Endothelial cell of umbilical vein (primary cell): ENCODE measurements at regions not wholly inside any gene's neighbourhood (a gene's known extent, or its start where the extent isn't known, plus 50 kb on each side); places are given as distances from the start of the nearest gene placed in this dataset.

ENCODE experiments used
- BruUV-seq: library from RNA; stranded (reverse); fragments of 400-500 nt; replicated peaks from 2 replicates; lab custom pipeline; 2021; lab: Mats Ljungman, UMichigan
- CTCF ChIA-PET: fragments of 300-600, 350-600 bp; sonication (Branson Sonifier 250); formaldehyde crosslinking; loops from one replicate; lab custom pipeline; 2021; ENCODE audit warnings: antibody characterized with exemption, inconsistent platforms; lab: Charles Lee
- POLR2A ChIA-PET: fragments of 300-600, 350-600 bp; sonication (Branson Sonifier 250); formaldehyde crosslinking; loops from one replicate; lab custom pipeline; 2021; ENCODE audit warnings: antibody characterized with exemption, inconsistent platforms; lab: Charles Lee
- DNase-seq: peaks from one replicate; pipeline ENCODE4 v3.0.0-alpha.2; 2011; ENCODE audit warnings: low read depth, low spot score
- FAIRE-seq: peaks from 2 replicates; lab custom pipeline; 2011; peaks lifted over from hg19 to GRCh38; lab: Jason Lieb, UNC
- H2AFZ ChIP-seq: 2 replicates; pipeline ENCODE4 v1.6.0; 2012; ENCODE audit warnings: low read depth, low read length, control low read depth, inconsistent platforms
- H3K27ac ChIP-seq: 2 replicates; pipeline ENCODE4 v1.5.1; 2011; ENCODE audit warnings: low read depth, mild to moderate bottlenecking, control low read depth, low read length, moderate library complexity; ENCODE audit not compliant: insufficient read depth
- H3K27me3 ChIP-seq, 2 experiments: 2 replicates each; pipeline versions ENCODE4 v1.6.0 to v1.6.1; 2011; ENCODE audit warnings: low read length in 2 of 2, mixed read lengths in 1 of 2; ENCODE audit not compliant: control insufficient read depth in 2 of 2, insufficient read depth in 2 of 2
- H3K36me3 ChIP-seq, 2 experiments: 2 replicates in 1 of 2; 3 replicates in 1 of 2; pipeline ENCODE4 v1.5.1; 2011; ENCODE audit warnings: low read length in 2 of 2, mild to moderate bottlenecking in 1 of 2, moderate library complexity in 1 of 2; ENCODE audit not compliant: control insufficient read depth in 2 of 2, insufficient read depth in 2 of 2; ENCODE audit errors: extremely low read depth in 1 of 2
- H3K4me1 ChIP-seq: 3 replicates; pipeline ENCODE4 v1.5.1; 2011; ENCODE audit warnings: mild to moderate bottlenecking, low read length; ENCODE audit not compliant: control insufficient read depth, insufficient read depth; ENCODE audit errors: extremely low read depth
- H3K4me2 ChIP-seq: 2 replicates; pipeline ENCODE4 v1.6.1; 2011; ENCODE audit warnings: low read length, control low read depth, mixed read lengths; ENCODE audit not compliant: insufficient read depth
- H3K4me3 ChIP-seq, 3 experiments: fragments of 200-600 bp in 1 of 3; sonication (generic), shearing (Covaris generic) in 1 of 3; replicated peaks in 1 of 3; 2 replicates each; pipeline ENCODE4 v1.5.1; 2011 to 2016; ENCODE audit warnings: control low read depth in 3 of 3, low read length in 3 of 3, mild to moderate bottlenecking in 2 of 3, inconsistent platforms in 1 of 3, low read depth in 1 of 3, moderate library complexity in 1 of 3; ENCODE audit not compliant: insufficient read depth in 1 of 3
- H3K79me2 ChIP-seq: 2 replicates; pipeline ENCODE4 v1.6.0; 2012; ENCODE audit warnings: low read length, inconsistent platforms; ENCODE audit not compliant: control insufficient read depth, insufficient read depth
- H3K9ac ChIP-seq: replicated peaks from 2 replicates; pipeline ENCODE3; 2011; ENCODE audit warnings: low read length, control low read depth; ENCODE audit not compliant: insufficient read depth; ENCODE audit errors: extremely low read depth
- H3K9me1 ChIP-seq: replicated peaks from 3 replicates; pipeline ENCODE4 v1.6.0; 2011; ENCODE audit warnings: mild to moderate bottlenecking, low read length; ENCODE audit not compliant: control insufficient read depth, insufficient read depth; ENCODE audit errors: extremely low read depth
- H3K9me3 ChIP-seq: replicated peaks from 2 replicates; pipeline ENCODE4 v1.5.1; 2012; ENCODE audit warnings: low read length, inconsistent platforms; ENCODE audit not compliant: control insufficient read depth, insufficient read depth
- H4K20me1 ChIP-seq: replicated peaks from 2 replicates; pipeline ENCODE3; 2011; ENCODE audit warnings: mild to moderate bottlenecking, low read length; ENCODE audit not compliant: control insufficient read depth, insufficient read depth; ENCODE audit errors: extremely low read depth
- EZH2 ChIP-seq: IDR thresholded peaks from 2 replicates; pipeline ENCODE4 v1.6.1; 2012; ENCODE audit warnings: borderline replicate concordance, low read depth, mild to moderate bottlenecking, moderate library complexity, low read length, inconsistent platforms; ENCODE audit not compliant: severe bottlenecking
- FOS ChIP-seq: IDR thresholded peaks from 2 replicates; pipeline ENCODE4 v1.6.1; 2011; ENCODE audit warnings: mild to moderate bottlenecking, low read length, moderate library complexity, borderline replicate concordance; ENCODE audit not compliant: insufficient read depth
- GATA2 ChIP-seq: IDR thresholded peaks from 2 replicates; pipeline ENCODE4 v1.7.0; 2011; ENCODE audit warnings: low read depth, mild to moderate bottlenecking, moderate library complexity, mixed read lengths, low read length; ENCODE audit not compliant: insufficient read length, insufficient read depth
- JUN ChIP-seq: IDR thresholded peaks from 2 replicates; pipeline ENCODE4 v1.6.1; 2011; ENCODE audit warnings: borderline replicate concordance, low read depth; ENCODE audit not compliant: insufficient read length, insufficient read depth
- MYC ChIP-seq: IDR thresholded peaks from one replicate; pipeline ENCODE4 v1.6.1; 2011; ENCODE audit warnings: mild to moderate bottlenecking, low read depth, low read length
- POLR2A ChIP-seq: IDR thresholded peaks from 2 replicates; pipeline ENCODE4 v1.6.1; 2012; ENCODE audit warnings: low read depth, mild to moderate bottlenecking, control low read depth, low read length
- POLR2AphosphoS5 ChIP-seq: IDR thresholded peaks from 2 replicates; pipeline ENCODE4 v1.6.1; 2012; ENCODE audit warnings: low read depth, mild to moderate bottlenecking, control low read depth, low read length, moderate library complexity; ENCODE audit not compliant: insufficient read depth
- dilution Hi-C: fragments of 300-500 bp; cut with MboI; formaldehyde crosslinking; loops from one replicate; pipeline ENCODE4 v1.15.0; 2019; ENCODE audit warnings: low sequenced_read_pairs; ENCODE audit not compliant: extremely low pct_ligation_motif_present
- intact Hi-C: fragments of 100-400 bp; cut with micrococcal nuclease; formaldehyde crosslinking; loops from one replicate; pipeline ENCODE4 v1.10.0; 2022
- TF ChIP-seq, protein P1 (sequence below), 2 donors: IDR thresholded peaks; 1 replicate in 1 of 2; 2 replicates in 1 of 2; pipeline ENCODE4 v1.5.1; 2011; ENCODE audit warnings: low read length in 2 of 2, mild to moderate bottlenecking in 2 of 2, moderate library complexity in 2 of 2, control low read depth in 1 of 2, inconsistent platforms in 1 of 2, low read depth in 1 of 2; ENCODE audit not compliant: insufficient read depth in 1 of 2; ENCODE audit errors: extremely low read depth in 1 of 2
- TF ChIP-seq, protein P2 (sequence below): IDR thresholded peaks from 2 replicates; pipeline ENCODE4 v1.6.1; 2011; ENCODE audit not compliant: insufficient read depth, insufficient read length

DNA sequence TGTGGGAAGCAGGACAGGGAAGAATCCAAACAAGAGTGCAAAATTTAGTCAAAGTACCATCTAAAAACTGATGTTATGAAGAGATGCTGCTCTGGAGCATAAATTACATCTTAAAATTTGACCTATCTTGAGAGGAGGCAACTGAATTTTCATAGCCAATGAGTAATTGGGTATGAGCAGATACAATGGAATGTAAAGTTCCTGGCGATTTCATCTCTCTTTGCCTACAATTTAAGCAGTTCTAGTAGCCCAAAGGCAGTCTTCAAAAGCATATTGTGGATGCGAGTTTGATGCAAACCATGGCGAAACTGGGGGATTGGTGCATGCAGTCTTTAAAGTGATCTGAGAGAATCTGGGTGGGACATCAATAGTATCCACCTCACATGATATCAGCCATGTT, 1265.9 kb downstream of the BRINP3 start:
- intact Hi-C loops (no loop called here), dilution Hi-C loops (no loop called here)
- DNase-seq, result no peak
- Histone ChIP-seq H4K20me1 (no peaks in the 10 kb centered on the region), H3K4me2 (no peak overlapping the region), H3K79me2 (no peaks in the 10 kb centered on the region), H3K4me1 (no peaks in the 10 kb centered on the region), H3K36me3 (no peaks in the 10 kb centered on the region), H3K9me1 (no peaks in the 10 kb centered on the region), H3K4me3 (no peak overlapping the region), H3K27ac (no peak overlapping the region), H3K9ac (no peak overlapping the region), H3K27me3 (no peaks in the 10 kb centered on the region), H2AFZ (no peak overlapping the region), H3K9me3 (no peaks in the 10 kb centered on the region)
- CTCF ChIA-PET, result interaction anchor here (1.1 to 1.5 kb wide), 2 partner anchors 9 to 10 kb away, joined by 5 read pairs; no protein-coding TSS in a partner anchor
- FAIRE-seq, result no peak
- TF ChIP-seq, protein P1, sequence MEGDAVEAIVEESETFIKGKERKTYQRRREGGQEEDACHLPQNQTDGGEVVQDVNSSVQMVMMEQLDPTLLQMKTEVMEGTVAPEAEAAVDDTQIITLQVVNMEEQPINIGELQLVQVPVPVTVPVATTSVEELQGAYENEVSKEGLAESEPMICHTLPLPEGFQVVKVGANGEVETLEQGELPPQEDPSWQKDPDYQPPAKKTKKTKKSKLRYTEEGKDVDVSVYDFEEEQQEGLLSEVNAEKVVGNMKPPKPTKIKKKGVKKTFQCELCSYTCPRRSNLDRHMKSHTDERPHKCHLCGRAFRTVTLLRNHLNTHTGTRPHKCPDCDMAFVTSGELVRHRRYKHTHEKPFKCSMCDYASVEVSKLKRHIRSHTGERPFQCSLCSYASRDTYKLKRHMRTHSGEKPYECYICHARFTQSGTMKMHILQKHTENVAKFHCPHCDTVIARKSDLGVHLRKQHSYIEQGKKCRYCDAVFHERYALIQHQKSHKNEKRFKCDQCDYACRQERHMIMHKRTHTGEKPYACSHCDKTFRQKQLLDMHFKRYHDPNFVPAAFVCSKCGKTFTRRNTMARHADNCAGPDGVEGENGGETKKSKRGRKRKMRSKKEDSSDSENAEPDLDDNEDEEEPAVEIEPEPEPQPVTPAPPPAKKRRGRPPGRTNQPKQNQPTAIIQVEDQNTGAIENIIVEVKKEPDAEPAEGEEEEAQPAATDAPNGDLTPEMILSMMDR (IDR thresholded peaks at IDR 0.05; ENCODE audit: extremely low read depth in 1 of 2, insufficient read depth in 1 of 2, low read depth in 1 of 2, low read length in 2 of 2), result no peak
- TF ChIP-seq FOS (no peak), JUN (no peak), MYC (no peak), POLR2A (no peak), EZH2 (no peak), GATA2 (no peak), POLR2AphosphoS5 (no peak)
- TF ChIP-seq, protein P2, sequence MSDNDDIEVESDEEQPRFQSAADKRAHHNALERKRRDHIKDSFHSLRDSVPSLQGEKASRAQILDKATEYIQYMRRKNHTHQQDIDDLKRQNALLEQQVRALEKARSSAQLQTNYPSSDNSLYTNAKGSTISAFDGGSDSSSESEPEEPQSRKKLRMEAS, result no peak
- BruUV-seq, result no TSS peak
- POLR2A ChIA-PET, result no interaction called here
